Bronchial epithelial cell (primary cell): ENCODE measurements at regions not wholly inside any gene's neighbourhood (a gene's known extent, or its start where the extent isn't known, plus 50 kb on each side); places are given as distances from the start of the nearest gene placed in this dataset.
"Not testable (repeated sequence)": the region's sequence is repeated elsewhere in the genome, so short reads cannot be mapped to it uniquely, and the experiment has no call there.

Experiments used
- DNase-seq: peaks from one replicate; pipeline ENCODE4 v3.0.0-alpha.2; 2010; ENCODE audit warnings: low read depth
- FAIRE-seq: peaks from 2 replicates; lab custom pipeline; 2011; peaks lifted over from hg19 to GRCh38; lab: Jason Lieb, UNC
- H3K27me3 ChIP-seq: 2 replicates; pipeline ENCODE4 v1.5.1; 2011; ENCODE audit warnings: low read length; ENCODE audit not compliant: control insufficient read depth, insufficient read depth
- H3K36me3 ChIP-seq: 2 replicates; pipeline ENCODE4 v1.5.1; 2011; ENCODE audit warnings: low read length; ENCODE audit not compliant: control insufficient read depth, insufficient read depth
- H3K4me3 ChIP-seq: 2 replicates; pipeline ENCODE4 v1.5.1; 2011; ENCODE audit warnings: mild to moderate bottlenecking, low read depth, low read length, control low read depth
- CTCF ChIP-seq: IDR thresholded peaks from 2 replicates; pipeline ENCODE4 v1.5.1; 2011; ENCODE audit warnings: mild to moderate bottlenecking, moderate library complexity, low read length, control low read depth, inconsistent platforms; ENCODE audit not compliant: insufficient read depth, severe bottlenecking

GRCh38 chr5:56735849-56736641, 79.3 kb upstream of the MAP3K1 start:
- Histone ChIP-seq H3K27me3 (no peaks in the 10 kb centered on the region), H3K4me3 (no peak overlapping the region), H3K36me3 (no peaks in the 10 kb centered on the region)
- DNase-seq = no peak
- FAIRE-seq = no peak
- TF ChIP-seq CTCF = no peak

GRCh38 chr5:56734091-56734694, 81.2 kb upstream of the MAP3K1 start:
- no peaks in the 10 kb centered on the region for H3K36me3 ChIP-seq
- DNase-seq = no peak
- FAIRE-seq = no peak
- no peak overlapping the region for H3K4me3 ChIP-seq
- no peaks in the 10 kb centered on the region for H3K27me3 ChIP-seq
- no peak for TF ChIP-seq CTCF

- Histone ChIP-seq H3K27me3 (no peaks in the 10 kb centered on the region), H3K36me3 (no peaks in the 10 kb centered on the region), H3K4me3 (no peak overlapping the region)
- no peak for FAIRE-seq
- TF ChIP-seq CTCF = no peak
- peak; percentile 4 for DNase-seq
Measured at GRCh38 chr5:56733580-56733979, 81.8 kb upstream of the MAP3K1 start.

DNA sequence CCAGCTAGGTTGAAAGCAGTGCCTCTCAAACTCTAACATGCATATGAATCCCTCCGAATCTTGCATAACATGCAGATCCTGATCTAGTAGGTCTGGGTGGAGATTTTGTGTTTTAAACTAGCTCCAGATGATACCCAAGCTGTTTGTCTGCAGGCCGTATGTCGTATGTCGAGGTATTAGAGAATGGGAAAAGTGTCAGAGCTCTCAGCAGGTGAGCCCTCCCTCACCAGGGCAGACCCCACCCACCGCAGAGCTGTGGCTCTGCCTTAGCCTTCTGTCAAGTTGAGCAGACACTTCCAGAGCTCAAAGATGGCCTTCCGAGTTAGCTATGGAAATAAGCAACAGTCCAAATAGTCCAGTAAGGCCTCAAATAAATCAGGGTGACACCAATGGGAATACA, 83.2 kb upstream of the MAP3K1 start:
- H3K4me3 ChIP-seq = no peak overlapping the region
- H3K27me3 ChIP-seq = no peaks in the 10 kb centered on the region
- TF ChIP-seq CTCF = no peak
- no peak for FAIRE-seq
- DNase-seq = no peak
- no peaks in the 10 kb centered on the region for H3K36me3 ChIP-seq

- FAIRE-seq, DNase-seq, H3K27me3 ChIP-seq, H3K4me3 ChIP-seq, H3K36me3 ChIP-seq: not testable (repeated sequence)
Measured at GRCh38 chr5:56731473-56731872, 83.9 kb upstream of the MAP3K1 start.

DNA sequence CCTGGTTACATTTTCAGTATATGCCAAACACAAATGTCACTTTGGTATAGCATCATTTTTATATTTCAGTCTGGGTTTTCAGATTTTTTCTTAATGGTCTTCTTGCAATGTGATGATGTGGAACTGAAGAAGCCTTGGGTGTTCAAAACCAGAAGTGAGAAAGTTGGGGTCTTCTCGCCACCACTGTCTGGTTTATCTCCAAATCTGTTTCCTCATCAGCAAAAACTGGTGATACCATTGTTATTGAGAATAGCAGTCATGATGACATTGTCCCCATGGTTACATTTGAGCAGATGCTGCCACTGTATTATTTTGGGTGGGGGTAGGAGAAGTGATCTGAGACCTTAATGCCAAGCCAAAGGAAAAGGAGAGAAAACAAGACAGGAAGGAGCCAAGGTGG, 85.9 kb upstream of the MAP3K1 start:
- TF ChIP-seq CTCF = no peak
- no peak for DNase-seq
- FAIRE-seq = no peak

More for the DNA sequence above, 85.9 kb upstream of the MAP3K1 start:
- H3K36me3 ChIP-seq = no peaks in the 10 kb centered on the region
- H3K4me3 ChIP-seq = no peak overlapping the region
- no peaks in the 10 kb centered on the region for H3K27me3 ChIP-seq
